ELR (cell line): ENCODE measurements at regions not wholly inside any gene's neighbourhood (a gene's known extent, or its start where the extent isn't known, plus 50 kb on each side); places are given as distances from the start of the nearest gene placed in this dataset.

Source experiments
- DNase-seq: peaks from one replicate; pipeline ENCODE4 v3.0.0-alpha.2; 2015; ENCODE audit warnings: low read depth

DNA sequence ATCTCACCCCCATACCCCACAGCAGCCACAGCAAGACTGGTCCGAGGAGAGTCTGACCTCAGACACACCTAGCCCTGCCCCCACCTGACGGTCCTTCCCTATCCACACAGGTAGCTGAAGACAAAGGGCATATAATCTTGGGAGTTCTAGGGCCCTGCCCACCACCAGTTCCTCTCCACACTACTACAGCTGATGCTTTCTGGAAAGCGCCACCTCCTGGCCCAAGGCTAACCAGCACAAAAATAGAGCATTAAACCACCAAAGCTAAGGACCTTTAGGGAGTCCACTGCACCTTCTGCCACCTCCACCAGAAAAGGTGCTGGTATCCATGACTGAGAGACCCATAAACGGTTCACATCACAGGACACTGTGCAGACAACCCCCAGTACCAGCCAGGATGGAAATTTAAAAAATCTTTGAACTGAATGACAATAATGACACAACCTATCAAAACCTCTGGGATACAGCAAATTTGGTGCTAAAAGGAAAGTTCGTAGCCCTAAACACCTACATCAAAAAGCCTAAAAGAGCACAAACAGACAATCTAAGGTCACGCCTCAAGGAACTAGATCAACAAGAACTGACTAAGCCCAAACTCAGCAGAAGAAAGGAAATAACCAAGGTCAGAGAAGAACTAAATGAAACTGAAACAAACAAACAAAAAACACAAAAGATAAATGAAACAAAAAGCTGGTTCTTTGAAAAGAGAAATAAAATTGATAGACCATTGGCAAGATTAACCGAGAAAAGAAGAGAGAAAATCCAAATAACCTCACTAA lies 122.1 kb upstream of the TPRG1 start:
- DNase-seq = peak; percentile 23

DNA sequence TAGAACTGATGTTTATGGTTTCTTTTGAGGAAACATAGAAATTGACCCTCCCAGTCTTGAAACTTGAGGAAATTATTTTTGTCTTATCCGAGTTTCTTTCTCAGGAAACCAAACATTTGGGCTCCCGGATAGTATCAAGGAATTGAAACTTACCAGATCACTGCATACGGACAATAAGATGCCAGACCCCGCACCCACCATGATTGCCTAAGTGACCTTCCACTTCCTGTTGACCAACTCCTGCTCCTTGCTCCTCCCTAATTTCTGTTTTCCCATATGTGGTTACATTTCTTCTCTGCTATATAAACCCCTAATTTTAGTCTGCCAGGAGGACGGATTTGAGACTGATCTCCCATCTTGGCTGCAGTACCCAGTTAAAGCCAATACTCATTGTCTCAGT lies 118.4 kb upstream of the TPRG1 start:
- DNase-seq = no peak

DNA sequence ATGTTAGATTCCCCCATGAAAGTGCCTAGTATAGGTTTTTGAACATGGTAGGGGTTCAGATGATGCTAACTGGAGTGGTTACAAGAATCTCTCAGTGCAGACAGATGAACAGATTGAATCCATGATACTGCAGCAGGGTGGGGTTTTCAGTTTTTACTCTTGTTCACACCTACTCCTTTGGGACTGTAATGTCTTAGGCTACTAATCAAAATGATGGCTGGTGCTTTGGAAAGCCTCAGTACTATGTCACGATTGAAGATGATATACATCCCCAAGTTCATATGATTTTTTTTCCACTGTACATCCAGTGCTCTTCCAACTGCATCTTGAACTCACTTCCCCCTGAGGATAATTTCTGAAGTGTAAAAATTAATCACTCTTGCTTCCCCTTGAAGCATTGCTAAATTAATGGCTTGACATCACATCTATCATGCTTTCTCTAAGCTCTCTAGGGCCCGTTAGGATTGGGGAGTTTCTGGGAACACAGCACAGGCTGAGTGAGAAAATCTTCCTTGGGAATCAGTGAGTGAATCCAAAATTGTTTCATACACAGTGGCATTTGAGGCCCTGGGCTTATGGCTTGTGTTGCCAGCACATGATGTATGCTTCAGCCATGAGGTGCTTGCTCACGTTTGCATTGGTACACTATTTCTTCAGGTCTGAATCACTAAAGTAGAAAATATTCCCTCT lies 115.0 kb upstream of the TPRG1 start:
- DNase-seq = no peak

DNA sequence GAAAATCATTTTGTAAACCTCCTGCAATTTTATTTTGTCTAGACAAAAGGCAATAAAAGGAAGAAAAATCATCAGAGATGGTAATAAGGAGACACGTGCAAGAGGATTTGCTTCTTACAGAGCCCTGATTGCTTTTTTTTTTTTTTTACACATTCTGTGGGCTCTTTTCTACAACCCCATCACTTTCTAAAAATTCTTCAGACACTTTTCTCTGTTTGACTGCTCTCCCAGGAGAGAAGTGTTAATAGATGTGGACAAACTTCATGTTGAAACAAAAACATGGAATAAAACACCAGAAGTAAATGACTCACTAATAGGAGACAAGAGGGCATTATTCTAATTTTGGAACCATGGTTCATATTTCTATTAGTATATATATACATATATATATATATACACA lies 114.4 kb upstream of the TPRG1 start:
- no peak for DNase-seq

GRCh38 chr3:189058071-189058470 lies 113.7 kb upstream of the TPRG1 start:
- DNase-seq = no peak

DNA sequence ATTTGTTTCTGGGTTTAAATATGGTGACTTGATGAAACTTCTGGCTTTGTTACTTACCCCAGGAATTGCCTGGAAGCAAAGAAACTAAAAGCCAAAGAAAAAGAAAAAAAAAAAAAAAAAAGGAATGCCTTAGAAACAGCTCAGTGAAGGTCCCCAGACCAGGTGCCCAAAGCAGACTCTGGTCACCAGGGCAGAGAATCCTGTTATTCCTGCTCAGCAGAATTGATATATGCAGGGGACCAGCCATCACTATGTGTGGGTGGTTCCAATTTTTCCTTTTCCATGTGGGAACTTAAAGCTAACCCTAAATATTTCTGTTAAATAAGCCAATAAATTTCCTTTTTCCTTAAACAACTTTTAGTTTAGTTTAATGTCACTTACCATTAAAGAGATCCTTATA lies 100.8 kb upstream of the TPRG1 start:
- no peak for DNase-seq

GRCh38 chr3:189071446-189071845 lies 100.3 kb upstream of the TPRG1 start:
- DNase-seq = peak; percentile 45

- DNase-seq = no peak
Observed at GRCh38 chr3:189076449-189076848, 95.3 kb upstream of the TPRG1 start.

DNA sequence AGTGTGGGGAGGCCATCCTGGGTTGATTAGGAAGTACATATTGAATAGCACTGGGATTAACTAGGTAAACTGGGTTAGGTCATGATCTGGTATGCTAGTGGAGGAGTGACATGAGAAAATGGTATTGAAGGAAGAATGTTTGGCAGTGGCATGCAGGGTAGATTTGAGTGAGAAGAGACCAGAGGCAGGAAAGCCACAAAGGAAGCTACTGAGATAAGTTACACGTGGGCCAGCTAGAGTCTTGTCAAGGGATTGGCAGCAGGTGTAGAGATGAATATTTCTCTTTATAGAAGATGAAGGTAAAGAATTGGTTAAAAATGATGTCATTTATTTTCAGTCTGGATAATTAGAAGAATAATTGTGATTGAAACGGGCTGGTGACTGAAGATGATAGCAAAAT lies 91.0 kb upstream of the TPRG1 start:
- no peak for DNase-seq

GRCh38 chr3:189082666-189083427 lies 88.9 kb upstream of the TPRG1 start:
- DNase-seq = no peak

DNA sequence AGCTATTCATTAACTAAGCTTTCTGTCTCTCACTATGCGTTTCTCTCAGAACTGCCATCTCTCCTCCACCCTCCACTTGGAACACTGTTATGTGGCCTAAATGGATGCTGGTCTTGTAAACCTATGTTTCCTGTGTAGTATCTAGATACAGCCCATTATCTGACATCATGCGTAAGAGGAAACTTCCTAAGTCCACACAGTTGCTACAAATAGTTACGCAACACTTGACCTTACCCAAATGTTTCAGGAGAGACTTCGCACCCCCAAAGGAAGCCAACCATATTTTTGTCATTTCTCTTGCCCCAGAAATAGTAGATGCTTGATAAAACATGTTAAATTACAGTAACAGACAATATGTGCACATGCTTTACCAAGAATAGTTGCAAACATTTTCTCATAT lies 87.2 kb upstream of the TPRG1 start:
- no peak for DNase-seq

DNA sequence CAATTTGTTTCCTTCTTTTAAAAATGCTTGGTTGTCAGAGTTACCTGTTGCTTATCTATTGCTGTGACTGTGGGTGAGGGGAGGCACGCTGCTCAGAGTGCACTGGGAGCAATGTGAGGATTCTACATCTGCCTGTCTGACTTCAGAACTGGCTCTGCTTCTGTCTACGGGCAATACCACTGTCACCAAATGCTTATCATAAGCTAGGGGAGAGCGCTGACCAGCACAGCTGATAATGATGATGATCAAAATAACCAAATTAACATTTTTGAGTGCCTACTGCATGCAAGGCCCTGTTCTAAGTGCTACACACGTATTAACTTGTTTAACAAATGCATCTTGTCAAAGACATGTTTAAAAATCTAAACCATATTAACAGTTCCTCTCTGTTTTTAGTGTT lies 79.2 kb upstream of the TPRG1 start:
- no peak for DNase-seq

- no peak for DNase-seq
Observed at GRCh38 chr3:189094539-189094938, 77.2 kb upstream of the TPRG1 start.

- no peak for DNase-seq
Observed at GRCh38 chr3:189096092-189096491, 75.7 kb upstream of the TPRG1 start.

DNA sequence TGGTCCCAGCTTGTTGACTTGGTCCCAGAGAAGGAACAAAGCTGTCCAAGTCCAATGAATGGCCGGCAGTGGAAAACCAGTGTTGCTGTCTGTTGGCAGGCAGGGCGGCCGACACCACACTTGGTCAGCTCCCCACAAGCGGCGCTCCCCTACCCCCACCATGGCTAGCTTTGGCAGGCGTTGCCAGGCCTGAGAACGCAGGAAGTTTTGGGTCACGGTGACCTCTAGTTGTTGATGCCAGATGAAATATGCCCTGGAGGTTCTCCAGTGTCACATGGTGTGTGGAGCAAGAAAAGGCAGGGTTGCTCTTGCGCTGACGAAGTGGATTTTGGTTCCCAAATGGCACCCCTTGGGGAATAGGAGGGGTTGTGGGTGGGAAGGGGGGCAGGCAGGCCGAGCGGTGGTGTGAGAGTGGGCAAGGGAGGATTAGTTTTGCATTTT lies 72.7 kb upstream of the TPRG1 start:
- DNase-seq = no peak

DNA sequence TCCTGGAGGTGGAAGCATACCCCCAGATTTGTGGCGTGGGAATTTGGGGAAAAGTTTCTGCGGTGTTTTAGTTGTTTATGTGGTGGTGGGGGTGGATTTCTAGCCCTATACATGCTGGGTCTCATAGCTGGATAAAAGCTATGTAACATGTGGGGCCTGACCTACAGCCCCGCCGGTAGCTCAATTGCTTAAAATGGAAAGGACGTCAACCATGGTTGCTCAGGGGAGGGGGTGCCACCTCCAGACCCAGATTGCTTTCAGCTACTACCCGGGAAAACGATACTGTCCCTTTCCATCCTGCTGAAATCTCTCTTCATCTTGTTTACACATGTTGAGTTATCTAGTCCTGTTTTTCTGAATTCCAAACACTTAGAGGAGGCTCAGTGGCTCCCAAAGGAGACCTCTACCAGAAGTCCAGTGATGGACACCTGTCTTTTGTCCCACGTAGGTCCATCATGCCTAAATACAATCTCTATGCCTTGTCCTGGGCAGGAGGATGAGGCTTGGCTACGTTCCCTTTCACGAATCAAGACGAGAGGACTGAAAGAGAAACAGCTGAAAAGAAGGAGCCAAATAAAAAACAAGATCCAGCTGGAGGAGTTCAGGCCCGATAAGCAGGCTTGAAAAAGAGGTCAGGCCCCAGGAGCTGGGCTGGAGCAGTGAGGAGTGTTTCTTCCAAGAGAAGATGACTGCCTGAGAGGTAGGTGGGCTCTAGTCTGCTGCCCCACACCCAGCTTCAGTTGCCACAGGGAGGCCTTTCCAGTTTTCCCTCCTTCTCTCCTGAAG lies 72.1 kb upstream of the TPRG1 start:
- DNase-seq = no peak

DNA sequence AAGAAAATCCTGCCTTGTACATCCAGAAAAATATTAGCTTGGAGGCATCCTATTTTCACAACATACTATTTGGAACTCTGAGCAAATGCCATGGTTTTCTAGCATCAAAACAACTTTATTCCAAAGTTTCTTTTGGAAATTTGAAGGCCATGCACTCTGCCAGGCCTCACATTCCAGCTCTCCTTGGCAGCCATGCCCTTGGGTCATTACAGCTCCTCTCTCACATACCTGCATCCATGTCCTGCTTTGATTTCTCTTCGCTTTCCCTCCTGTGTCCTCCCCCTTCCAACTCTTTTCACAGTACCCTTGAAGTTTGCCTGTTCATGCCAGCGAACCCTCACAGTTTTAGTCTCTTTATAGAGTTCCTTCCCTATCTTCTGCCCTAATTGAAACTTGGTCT lies 70.9 kb upstream of the TPRG1 start:
- no peak for DNase-seq

GRCh38 chr3:189101594-189101993 lies 70.2 kb upstream of the TPRG1 start:
- no peak for DNase-seq

GRCh38 chr3:189103208-189103607 lies 68.6 kb upstream of the TPRG1 start:
- DNase-seq = peak; percentile 4

DNA sequence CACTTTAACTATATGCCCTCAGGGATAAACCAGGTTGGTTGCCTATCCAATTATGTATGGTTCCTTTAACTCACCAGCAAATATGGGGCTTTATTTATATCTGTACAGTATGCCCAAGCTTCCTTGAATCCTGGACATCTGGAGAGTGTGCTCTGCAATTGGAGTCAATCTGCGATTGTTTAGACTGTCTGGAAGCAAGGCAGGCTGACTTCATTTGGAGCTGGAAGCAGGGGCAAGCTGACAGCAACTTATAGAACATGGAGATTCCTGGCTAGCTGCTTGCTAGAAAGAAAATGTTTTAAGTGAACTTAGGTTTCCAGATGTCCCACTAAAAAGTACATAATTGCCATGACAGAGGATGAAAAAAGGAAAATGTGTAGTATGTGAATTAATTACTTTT lies 63.7 kb upstream of the TPRG1 start:
- DNase-seq = no peak

GRCh38 chr3:189108735-189109134 lies 63.0 kb upstream of the TPRG1 start:
- no peak for DNase-seq

DNA sequence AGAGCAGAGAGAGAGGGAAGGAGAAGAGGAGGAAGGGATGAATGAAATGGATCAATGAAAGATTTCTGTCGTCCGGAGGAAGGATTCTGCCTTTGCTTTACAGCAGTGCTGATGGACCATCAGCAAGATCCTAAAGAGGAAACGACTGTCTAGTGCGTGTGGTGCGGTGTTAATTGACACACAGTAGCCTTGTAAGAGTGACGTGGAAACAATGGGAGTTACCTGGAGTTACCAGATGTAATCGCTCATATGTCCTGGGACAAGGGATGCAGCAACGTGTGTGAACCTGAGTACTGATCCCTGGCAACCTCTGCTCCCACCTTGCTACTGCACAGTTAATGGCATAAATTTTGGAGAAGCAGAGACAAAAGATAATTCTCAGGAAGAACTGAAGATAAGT lies 62.6 kb upstream of the TPRG1 start:
- no peak for DNase-seq
